Spinal cord (tissue), 9 donors: ENCODE measurements at regions not wholly inside any gene's neighbourhood (a gene's known extent, or its start where the extent isn't known, plus 50 kb on each side); places are given as distances from the start of the nearest gene placed in this dataset.

Source experiments
- DNase-seq, 6 donors: peaks; one replicate each; pipeline versions ENCODE4 v3.0.0 to v3.0.0-alpha.2; 2013 to 2015; ENCODE audit warnings: low spot score in 6 of 6, low read depth in 4 of 6
- H3K27ac ChIP-seq: one replicate; pipeline ENCODE4 v1.5.1; 2013; ENCODE audit warnings: low read depth, low read length, control low read depth
- H3K27me3 ChIP-seq: one replicate; pipeline ENCODE4 v1.6.1; 2013; ENCODE audit warnings: low read length; ENCODE audit not compliant: control insufficient read depth, insufficient read depth
- H3K36me3 ChIP-seq: one replicate; pipeline ENCODE4 v1.6.1; 2013; ENCODE audit warnings: low read length; ENCODE audit not compliant: control insufficient read depth, insufficient read depth
- H3K4me1 ChIP-seq: one replicate; pipeline ENCODE4 v1.6.1; 2013; ENCODE audit warnings: low read length; ENCODE audit not compliant: control insufficient read depth, insufficient read depth
- H3K4me3 ChIP-seq: one replicate; pipeline ENCODE4 v1.5.1; 2013; ENCODE audit warnings: low read depth, low read length, control low read depth
- H3K9me3 ChIP-seq: one replicate; pipeline ENCODE4 v1.6.1; 2013; ENCODE audit warnings: low read length; ENCODE audit not compliant: control insufficient read depth, insufficient read depth
- WGBS: methylation state at CpG from one replicate; pipeline ENCODE4 v1.1.5; 2013; ENCODE audit warnings: missing lambda C conversion rate; ENCODE audit not compliant: insufficient coverage; 5-methylcytosine and 5-hydroxymethylcytosine counted together
- donor health status: healthy.

DNA sequence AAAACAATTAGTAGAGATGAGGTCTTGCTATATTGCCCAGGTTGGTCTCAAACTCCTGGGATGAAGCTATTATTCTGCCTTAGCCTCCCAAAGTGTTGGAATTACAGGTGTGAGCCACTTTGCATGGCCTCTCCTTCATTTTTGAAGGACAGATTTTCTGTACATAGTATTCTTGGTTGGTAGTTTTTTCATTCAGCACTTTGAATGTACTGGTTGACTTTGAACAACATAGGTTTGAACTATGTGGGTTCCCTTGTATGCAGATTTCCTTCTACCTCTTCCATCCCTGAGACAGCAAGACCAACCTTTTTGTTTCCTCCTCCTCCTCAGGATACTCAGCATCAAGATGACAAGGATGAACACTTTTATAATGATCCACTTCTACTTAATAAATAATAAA lies 436.4 kb downstream of the QKI start:
- no peak overlapping the region for H3K27ac ChIP-seq
- H3K4me3 ChIP-seq: no peak overlapping the region
- H3K36me3 ChIP-seq: no peaks in the 10 kb centered on the region

DNA sequence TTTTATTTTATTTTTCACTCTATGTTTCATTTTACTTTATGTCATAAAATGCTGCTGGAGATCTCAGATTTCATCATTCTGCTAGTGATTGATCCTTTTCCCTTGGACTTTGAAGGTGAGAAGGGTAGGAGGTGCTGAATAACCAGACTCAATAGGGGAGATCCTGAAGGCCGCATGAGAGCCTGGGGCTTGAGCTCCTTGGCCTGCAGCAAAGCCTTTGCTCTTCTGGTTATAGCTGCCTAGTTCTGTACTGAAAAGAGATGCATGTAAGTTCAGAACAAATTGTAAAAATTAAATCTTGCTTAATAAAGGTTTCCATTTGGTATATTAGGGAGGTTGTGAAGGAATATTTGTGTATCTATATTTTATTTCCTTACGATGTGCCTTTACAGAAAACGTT lies 430.2 kb downstream of the QKI start:
- Histone ChIP-seq H3K27me3 (no peaks in the 10 kb centered on the region), H3K4me1 (no peaks in the 10 kb centered on the region), H3K4me3 (no peak overlapping the region), H3K36me3 (no peaks in the 10 kb centered on the region), H3K27ac (no peak overlapping the region), H3K9me3 (peaks cover 7% of the 10 kb centered on the region)
- DNase-seq: no peak
- 80% methylated on average over 1 of the region's 3 CpGs for WGBS

More for the DNA sequence above, 436.4 kb downstream of the QKI start:
- Histone ChIP-seq H3K9me3 (peaks cover 22% of the 10 kb centered on the region), H3K27me3 (no peaks in the 10 kb centered on the region), H3K4me1 (no peaks in the 10 kb centered on the region)
- no peak for DNase-seq

DNA sequence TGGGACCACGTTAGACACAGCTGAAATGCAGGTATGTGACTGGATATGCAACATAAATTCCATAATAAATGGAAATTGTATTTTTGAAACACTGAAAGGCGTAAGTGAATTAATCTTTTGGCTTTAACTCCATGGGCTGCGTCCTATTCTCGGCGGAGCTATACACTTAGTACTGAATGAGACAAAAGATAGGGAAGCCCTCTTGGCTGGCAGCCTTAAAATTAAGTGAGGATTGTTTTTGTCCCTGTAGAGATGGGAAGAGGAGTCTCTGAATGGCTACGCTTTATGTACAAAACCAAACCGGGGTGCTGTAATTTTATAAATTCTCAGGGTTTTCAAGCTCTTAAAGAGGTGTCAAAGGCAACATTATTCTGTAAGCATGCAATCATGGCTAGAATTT lies 429.8 kb downstream of the QKI start:
- Histone ChIP-seq H3K27me3 (no peaks in the 10 kb centered on the region), H3K9me3 (peaks cover 6% of the 10 kb centered on the region), H3K36me3 (no peaks in the 10 kb centered on the region), H3K4me1 (no peaks in the 10 kb centered on the region), H3K4me3 (no peak overlapping the region), H3K27ac (no peak overlapping the region)
- 67% methylated on average over 3 of the region's 7 CpGs for WGBS
- peak in 2 of 6 donors; percentile 18 to 85 for DNase-seq

DNA sequence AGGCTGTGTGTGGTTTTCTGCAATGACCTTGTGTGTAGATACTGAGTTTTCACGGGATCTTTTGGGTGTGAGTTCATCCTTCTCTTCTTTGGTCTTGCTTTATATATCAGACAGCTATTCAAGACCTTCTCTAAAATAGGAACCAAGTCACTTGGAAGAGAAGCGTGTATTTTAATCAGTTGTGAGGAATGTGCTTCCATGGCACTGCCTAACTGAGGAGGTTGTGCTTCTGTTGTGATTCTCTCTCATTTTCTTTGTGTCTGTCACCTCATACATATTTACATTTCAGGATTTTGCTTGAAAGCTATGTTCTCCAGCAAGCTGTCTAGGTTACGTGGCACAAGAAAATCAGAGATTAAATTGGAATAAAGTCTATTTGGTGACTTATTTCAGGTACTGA lies 428.7 kb downstream of the QKI start:
- no CpG with 5 or more reads among the region's 3 CpGs for WGBS
- Histone ChIP-seq H3K4me1 (peaks cover 3% of the 10 kb centered on the region), H3K27me3 (no peaks in the 10 kb centered on the region), H3K9me3 (peaks cover 3% of the 10 kb centered on the region), H3K36me3 (no peaks in the 10 kb centered on the region), H3K27ac (no peak overlapping the region), H3K4me3 (no peak overlapping the region)
- peak in 1 of 6 donors; percentile 46 for DNase-seq

DNA sequence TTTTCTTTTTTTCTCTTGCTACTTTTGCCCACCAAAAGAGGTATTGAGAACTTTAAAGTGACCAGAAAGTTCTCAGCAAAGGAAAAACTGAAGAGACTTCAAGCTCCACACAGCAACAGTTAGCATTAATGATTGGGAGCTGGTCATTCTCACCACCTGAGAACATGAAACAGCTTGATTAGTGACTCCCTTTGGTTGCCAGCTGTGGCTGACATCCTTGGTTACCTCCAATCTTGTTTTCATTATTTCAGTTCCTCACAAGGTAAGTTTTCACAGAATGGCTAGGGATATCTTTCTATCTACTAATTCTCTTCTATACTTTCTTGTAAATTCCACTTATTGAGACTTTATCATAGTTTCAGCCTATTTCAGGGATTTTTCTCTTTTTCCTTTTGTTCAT lies 427.9 kb downstream of the QKI start:
- H3K4me1 ChIP-seq: peaks cover 10% of the 10 kb centered on the region
- peaks cover 3% of the 10 kb centered on the region for H3K9me3 ChIP-seq
- no peak overlapping the region for H3K27ac ChIP-seq
- H3K36me3 ChIP-seq: no peaks in the 10 kb centered on the region
- no peak for DNase-seq
- H3K27me3 ChIP-seq: no peaks in the 10 kb centered on the region
- H3K4me3 ChIP-seq: no peak overlapping the region

DNA sequence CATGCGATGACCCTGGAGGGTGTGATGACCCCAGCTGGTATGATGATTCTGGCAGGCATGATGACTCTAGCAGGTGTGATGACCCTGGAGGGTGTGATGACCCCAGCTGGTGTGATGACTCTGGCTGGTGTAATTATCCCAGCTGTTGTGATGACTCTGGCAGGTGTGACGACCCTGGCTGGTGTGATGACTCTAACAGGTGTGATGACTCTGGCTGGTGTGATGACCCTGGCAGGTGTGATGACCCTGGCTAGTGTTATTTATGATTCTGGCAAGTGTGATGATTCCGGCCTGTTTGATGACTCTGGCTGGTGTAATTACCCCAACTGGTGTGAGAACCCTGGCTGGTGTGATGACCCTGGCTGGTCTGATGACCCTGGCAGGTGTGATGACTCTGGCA lies 427.2 kb downstream of the QKI start:
- no peak for DNase-seq
- Histone ChIP-seq H3K36me3 (no peaks in the 10 kb centered on the region), H3K9me3 (peaks cover 3% of the 10 kb centered on the region), H3K4me3 (no peak overlapping the region), H3K27me3 (no peaks in the 10 kb centered on the region), H3K27ac (no peak overlapping the region), H3K4me1 (peaks cover 12% of the 10 kb centered on the region)
- 98% methylated on average over 3 of the region's 3 CpGs for WGBS

DNA sequence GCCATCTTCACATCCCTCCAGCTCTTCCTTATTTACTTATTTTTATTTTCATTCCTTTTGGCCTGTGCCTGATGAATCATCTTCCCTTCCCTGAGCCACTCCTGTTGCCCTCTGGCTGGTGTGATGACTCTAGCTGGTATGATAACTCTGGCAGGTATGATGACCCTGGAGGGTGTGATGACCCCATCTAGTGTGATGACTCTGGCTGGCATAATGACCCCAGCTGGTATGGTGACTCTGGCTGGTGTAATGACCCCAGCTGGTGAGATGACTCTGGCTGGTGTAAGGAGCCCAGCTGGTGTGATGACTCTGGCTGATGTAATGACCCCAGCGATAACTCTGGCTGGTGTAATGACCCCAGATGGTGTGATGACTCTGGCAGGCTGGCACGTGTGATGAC lies 426.8 kb downstream of the QKI start:
- 65% methylated on average over 2 of the region's 2 CpGs for WGBS
- no peak for DNase-seq
- H3K36me3 ChIP-seq: no peaks in the 10 kb centered on the region
- peaks cover 15% of the 10 kb centered on the region for H3K4me1 ChIP-seq
- H3K4me3 ChIP-seq: no peak overlapping the region
- H3K9me3 ChIP-seq: peaks cover 3% of the 10 kb centered on the region
- no peaks in the 10 kb centered on the region for H3K27me3 ChIP-seq
- H3K27ac ChIP-seq: no peak overlapping the region

DNA sequence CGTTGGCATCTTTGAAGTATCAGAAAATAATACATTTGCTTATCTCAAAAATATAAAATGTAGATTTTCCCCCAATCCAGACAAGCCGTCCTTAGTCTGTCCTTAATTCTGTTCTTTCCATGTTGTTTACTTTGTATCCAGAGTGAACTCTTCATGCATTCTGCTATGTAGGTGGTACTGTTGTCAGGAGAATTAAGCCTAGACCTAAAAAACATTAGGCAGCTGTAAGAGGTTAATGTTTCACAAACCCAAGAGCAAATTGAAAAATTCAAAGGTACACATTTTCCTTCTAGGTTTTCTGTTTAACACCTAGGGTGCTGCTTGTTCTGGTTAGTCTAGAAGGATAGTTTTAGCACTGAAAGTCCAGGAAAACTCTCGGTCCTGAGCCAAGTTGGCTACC lies 426.4 kb downstream of the QKI start:
- no peaks in the 10 kb centered on the region for H3K36me3 ChIP-seq
- DNase-seq: no peak
- no peak overlapping the region for H3K27ac ChIP-seq
- no peaks in the 10 kb centered on the region for H3K27me3 ChIP-seq
- H3K4me3 ChIP-seq: no peak overlapping the region
- H3K9me3 ChIP-seq: peaks cover 3% of the 10 kb centered on the region
- peaks cover 17% of the 10 kb centered on the region for H3K4me1 ChIP-seq
- 88% methylated on average over 1 of the region's 3 CpGs for WGBS

DNA sequence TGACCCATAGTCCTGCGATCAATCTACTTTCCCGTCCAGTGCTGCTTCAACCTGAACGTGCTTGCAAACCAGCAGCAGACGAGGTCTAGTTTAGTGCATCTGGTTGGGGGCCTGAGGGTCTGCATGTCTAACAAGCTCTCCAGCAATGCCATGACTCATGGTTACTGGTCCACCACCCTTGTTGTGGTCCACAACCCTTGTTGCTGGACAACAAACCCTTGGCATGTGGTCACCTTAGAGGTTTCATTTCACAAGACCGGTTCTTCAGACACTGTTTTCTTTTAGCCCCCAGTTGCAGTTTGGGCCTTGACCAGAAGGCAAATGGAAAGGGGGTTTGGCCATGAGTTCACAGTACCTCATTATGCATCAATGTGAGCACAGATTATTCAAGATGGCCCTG lies 424.8 kb downstream of the QKI start:
- H3K4me1 ChIP-seq: peaks cover 17% of the 10 kb centered on the region
- peaks cover 3% of the 10 kb centered on the region for H3K9me3 ChIP-seq
- 90% methylated on average over 3 of the region's 5 CpGs for WGBS
- H3K27me3 ChIP-seq: no peaks in the 10 kb centered on the region
- no peaks in the 10 kb centered on the region for H3K36me3 ChIP-seq
- no peak overlapping the region for H3K27ac ChIP-seq
- H3K4me3 ChIP-seq: no peak overlapping the region
- DNase-seq: no peak

DNA sequence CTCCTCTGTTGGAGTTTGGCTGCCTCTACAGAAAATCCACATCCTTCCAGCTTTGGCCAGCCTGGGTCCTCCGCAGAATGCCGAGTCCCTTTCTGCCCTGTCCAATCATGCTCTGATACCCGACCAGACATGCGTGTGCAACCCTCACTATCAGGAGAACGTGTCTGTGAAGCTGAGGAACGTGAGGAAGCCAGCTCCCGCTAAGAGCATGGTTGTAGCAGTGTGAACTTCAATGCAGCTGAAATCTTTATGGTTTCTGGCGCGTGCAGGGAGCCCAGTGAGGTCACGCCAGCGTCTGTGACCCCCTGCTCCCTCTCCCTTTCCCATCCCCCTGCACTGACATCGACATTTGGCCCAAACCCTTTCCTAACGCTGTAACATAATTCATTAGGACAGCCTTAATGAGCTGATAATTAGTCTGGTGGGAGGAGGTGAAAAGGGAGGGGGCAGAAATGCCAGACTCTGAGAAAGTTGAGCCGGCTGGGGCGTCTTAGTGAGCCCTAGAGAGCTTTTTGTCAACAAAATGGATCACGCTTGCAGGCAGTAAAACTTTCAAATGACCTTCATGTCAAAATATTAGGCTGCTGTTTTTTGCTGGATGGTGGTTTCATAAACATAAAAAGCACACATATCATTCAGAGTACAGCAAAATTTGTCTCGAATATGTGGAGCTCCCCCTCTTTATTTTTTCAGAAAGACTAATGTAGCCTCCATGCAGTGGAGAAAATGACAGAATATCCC lies 423.3 kb downstream of the QKI start:
- Histone ChIP-seq H3K27me3 (no peaks in the 10 kb centered on the region), H3K4me3 (peak overlapping the region; percentile 38), H3K36me3 (no peaks in the 10 kb centered on the region), H3K27ac (peak overlapping the region; percentile 92), H3K4me1 (peaks cover 17% of the 10 kb centered on the region), H3K9me3 (peaks cover 3% of the 10 kb centered on the region)
- DNase-seq: peak in 5 of 6 donors; percentile 32 to 80 (median 56)
- WGBS: 2% methylated on average over 7 of the region's 17 CpGs
